ENCODE measurements at regions not wholly inside any gene's neighbourhood (a gene's known extent, or its start where the extent isn't known, plus 50 kb on each side); places are given as distances from the start of the nearest gene placed in this dataset.

GRCh38 chr5:135248801-135249231, 150.2 kb downstream of the MACROH2A1 start:
- intact Hi-C loops (cut with micrococcal nuclease) = no loop called here

- intact Hi-C loops (cut with micrococcal nuclease) = no loop called here
These were observed 151.9 kb downstream of the MACROH2A1 start for GRCh38 chr5:135246923-135247795.

DNA sequence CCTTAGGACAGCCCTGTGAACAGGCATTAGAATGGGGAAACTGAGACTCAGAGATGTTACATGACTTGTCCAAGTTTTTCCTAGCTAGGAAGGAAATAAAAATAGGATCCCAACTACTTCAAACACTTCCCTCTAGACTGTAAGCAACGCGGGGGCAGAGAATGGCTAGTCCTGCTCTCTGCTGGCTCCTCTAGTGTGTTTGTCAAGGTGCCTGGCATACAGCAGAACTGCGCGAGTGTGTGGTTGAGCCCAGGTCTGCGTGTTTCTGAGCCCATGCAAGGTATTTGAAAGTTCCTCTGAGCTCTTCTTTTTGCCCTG, 152.5 kb downstream of the MACROH2A1 start:
- intact Hi-C loops (cut with micrococcal nuclease) = no loop called here

DNA sequence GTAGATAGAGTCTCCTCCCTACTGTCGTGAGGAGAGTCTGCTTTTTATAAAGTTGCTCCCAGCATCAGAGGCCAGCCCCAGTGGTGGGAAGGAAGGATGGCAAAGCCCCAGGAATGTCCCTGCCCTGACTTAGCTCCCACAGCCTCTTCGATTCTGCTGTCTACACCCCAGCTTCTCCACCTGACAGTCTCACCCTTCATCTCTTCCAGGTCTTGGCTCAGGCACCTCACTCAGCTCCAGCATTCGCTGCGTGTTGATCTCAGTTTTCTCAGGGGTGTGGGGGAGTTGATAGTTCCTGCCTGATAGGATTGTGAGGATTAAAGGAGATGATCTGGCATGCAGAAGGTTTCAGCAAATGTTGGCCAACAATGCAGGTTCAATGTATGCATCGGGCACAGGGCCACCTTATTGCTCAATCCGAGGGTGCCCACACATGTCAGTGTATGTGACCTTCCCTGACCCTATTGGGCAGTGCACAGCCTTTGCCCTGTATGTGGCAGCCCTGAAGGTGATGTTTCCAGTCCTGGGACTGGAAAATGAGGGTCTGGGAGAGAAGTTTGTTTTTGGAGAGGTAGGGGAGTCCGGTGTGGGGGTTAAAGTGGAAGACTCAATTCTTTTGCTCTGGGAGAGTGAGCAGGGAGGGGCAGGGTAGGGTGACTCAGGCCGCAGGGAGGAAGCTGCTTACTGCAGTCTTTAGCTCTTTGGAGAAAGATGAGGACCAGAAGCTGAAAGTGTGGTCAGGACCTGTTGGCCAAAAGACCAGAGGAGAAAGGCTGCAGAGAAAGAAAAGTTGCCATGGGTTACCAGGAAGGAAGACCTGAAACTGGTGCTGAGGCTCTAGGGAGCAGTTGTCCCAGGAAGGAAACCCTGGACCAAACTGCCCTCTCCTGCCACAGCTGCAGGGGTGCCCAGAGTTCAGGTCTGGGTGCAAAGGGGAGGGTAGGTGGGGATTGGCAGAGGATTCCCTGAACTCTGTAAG, 153.2 kb downstream of the MACROH2A1 start:
- intact Hi-C loops (cut with micrococcal nuclease) = no loop called here

GRCh38 chr5:135244620-135245021, 154.4 kb downstream of the MACROH2A1 start:
- intact Hi-C loops (cut with micrococcal nuclease) = no loop called here

- intact Hi-C loops (cut with micrococcal nuclease) = no loop called here
These were observed 155.3 kb downstream of the MACROH2A1 start for GRCh38 chr5:135243556-135244285.

DNA sequence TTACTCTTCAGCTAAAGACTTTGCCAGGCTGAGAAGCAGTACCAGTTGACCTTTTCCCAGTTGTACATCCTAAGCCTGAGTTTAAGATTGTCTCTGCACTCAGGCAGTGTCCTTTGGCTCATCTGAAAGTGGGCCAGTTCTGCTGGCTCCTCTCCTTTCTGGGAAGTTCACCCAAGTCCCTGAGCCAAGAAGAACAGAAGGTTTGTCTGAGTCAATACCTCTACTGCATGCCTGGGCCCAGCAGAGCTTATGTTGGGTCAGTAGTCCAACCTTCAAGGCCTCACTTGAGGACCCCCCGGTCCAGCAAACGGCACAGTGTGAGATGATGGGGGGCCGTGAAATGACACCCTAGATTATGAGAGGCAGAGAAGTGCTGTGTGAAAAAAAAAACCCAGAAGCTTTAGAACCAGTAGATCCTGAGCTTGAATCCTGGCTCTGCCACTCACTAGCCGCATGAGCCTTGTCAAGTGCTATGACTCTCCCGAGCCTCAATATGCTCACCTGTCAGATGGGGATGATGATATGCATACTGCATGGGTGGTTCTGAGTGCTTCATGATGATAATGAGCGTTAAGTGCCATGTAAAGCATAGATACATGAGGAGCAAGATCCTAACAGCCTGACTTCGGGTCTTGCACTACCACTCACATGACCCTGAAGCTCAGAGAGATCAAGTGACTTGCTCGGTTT, 156.0 kb downstream of the MACROH2A1 start:
- intact Hi-C loops (cut with micrococcal nuclease) = no loop called here

DNA sequence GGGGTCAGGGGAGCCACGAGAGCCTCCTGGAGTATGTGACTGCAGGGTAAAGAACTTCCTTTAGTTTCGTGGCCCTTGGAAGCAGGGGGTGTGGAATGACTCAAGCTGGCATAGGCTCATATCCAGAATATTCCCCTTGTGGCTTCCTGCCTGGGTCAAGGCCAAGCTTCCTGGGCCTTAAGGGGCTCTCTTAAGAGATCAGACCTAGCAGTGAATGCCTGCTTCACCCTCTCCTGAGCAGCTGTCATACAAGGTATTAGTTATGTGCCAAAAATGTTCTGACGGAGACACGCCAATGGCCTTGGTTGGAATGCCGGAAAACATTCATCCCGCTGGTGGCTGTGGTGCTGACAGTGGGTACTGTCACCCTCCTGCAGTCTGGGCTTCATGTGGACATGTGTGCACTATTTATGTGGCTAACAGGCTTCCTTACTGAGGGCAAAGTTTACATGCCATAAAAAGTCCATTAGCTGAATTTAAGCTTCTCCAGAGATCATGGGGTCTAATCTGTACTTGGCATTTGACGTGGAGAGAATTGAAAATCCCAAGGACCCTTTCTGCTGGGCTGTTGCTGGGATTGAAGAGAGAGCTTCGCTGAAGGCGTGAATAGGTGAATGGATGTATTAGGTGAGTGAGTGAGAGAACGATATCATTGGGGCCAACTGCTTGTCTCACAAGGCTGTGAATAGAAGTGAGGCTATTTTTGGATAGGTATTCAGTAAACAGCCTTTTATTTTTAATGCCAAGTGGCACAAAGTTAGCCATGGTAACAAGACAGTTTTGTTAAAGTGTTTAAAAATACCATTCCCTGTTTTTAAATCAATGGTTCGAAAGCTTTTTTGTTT, 156.8 kb downstream of the MACROH2A1 start:
- intact Hi-C loops (cut with micrococcal nuclease) = no loop called here

GRCh38 chr5:135241536-135241935, 157.5 kb downstream of the MACROH2A1 start:
- intact Hi-C loops (cut with micrococcal nuclease) = no loop called here

- intact Hi-C loops (cut with micrococcal nuclease) = no loop called here
These were observed 158.2 kb downstream of the MACROH2A1 start for GRCh38 chr5:135240781-135241360.

- intact Hi-C loops (cut with micrococcal nuclease) = no loop called here
These were observed 158.8 kb downstream of the MACROH2A1 start for GRCh38 chr5:135240283-135240633.

DNA sequence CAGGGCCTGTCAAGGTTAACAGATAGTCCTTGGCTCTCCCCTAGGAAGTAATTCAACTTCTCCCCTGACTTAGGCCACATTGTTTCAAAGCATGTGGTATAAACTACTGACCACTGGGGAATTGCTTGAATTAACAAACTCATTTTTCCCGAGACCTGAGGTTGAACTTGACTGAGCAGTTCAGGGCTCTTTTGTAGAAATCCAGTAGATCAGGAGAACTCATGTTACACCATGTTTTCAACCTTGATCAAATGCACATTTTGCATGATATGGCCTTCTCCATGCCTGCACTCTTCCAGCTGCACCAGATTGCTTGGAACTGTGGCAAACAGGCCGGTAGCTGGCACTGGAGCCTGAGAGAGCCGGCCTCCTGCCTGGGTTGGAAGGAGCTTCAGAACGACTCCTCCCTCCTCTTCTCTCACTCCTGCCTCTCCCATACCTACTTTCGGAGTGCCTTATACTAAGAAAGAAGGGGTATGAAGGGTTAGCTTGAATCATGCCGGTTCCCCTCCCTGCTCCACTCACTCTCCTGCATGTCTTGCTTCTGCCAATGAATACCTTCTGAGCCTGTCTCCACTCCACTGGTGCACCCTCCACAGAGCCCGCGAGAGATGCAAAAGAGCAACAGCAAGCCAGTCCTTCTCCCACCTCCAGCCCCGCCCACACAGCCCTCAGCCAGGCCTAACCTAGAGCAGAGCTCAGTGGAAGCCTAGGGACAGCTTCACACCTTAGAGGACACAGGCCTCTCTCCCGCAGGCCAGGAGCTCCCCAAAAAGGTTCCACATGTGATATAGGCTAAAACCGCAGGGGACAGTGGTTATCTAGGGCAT, 159.4 kb downstream of the MACROH2A1 start:
- intact Hi-C loops (cut with micrococcal nuclease) = no loop called here

- intact Hi-C loops (cut with micrococcal nuclease) = no loop called here
These were observed 160.2 kb downstream of the MACROH2A1 start for GRCh38 chr5:135238622-135239452.

GRCh38 chr5:135237748-135238103, 161.3 kb downstream of the MACROH2A1 start:
- intact Hi-C loops (cut with micrococcal nuclease) = no loop called here

DNA sequence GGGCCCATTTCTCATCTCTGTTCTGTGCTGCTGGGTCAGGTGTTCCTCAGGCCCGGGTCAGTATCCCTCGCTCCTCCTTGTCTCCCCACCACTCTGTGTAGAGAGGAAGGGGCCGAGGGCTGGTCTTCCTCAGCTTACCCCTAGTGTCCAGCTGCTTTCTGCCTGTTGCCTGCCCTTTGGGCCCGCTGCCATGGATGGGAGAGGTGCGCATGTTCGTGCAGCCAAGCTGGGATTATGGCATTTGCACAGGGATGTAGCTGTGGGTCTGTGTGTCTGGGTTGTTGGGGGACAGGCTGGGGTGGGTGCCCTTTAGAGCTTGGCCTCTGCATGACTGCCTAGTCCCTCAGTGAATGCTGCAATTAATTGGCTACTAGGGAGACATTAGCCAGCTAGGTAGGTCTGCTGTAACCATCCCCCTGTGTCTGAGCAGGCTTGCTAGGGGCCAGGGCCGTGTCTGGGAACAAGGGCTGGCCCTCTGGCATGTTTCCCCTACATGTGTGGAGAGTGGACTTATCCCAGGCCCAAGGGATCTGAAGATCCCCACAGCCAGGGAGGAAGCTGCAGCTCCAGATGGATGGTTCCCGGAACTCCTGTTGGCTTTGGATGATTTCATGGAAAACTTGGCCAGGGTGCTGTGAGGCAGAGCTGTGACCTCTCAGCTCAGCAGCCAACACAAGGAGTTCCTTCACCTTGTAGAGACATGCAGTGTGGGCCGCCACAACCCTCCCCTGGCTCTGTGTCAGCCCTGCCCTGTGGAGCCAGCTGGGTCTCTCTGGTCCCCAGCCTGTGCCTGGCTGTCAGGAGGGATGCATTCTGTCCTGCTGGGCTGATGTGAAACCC, 161.9 kb downstream of the MACROH2A1 start:
- intact Hi-C loops (cut with micrococcal nuclease) = no loop called here

GRCh38 chr5:135236228-135236907, 162.7 kb downstream of the MACROH2A1 start:
- intact Hi-C loops (cut with micrococcal nuclease) = no loop called here

Data from T-helper 2 cell treated with Interferon-gamma antibody and Interleukin-4, amounts not matched to agents 100 ng/mL and 5 ng/mL, for 36 hours (primary cell).